GM19035 (cell line): ENCODE measurements at regions not wholly inside any gene's neighbourhood (a gene's known extent, or its start where the extent isn't known, plus 50 kb on each side); places are given as distances from the start of the nearest gene placed in this dataset.
"Not testable (repeated sequence)": the region's sequence is repeated elsewhere in the genome, so short reads cannot be mapped to it uniquely, and the experiment has no call there.

ENCODE experiments used
- ATAC-seq: cut with Tn5 transposase; IDR thresholded peaks from one replicate; pipeline ENCODE4 v1.9.1; 2021; ENCODE audit not compliant: unreplicated experiment

DNA sequence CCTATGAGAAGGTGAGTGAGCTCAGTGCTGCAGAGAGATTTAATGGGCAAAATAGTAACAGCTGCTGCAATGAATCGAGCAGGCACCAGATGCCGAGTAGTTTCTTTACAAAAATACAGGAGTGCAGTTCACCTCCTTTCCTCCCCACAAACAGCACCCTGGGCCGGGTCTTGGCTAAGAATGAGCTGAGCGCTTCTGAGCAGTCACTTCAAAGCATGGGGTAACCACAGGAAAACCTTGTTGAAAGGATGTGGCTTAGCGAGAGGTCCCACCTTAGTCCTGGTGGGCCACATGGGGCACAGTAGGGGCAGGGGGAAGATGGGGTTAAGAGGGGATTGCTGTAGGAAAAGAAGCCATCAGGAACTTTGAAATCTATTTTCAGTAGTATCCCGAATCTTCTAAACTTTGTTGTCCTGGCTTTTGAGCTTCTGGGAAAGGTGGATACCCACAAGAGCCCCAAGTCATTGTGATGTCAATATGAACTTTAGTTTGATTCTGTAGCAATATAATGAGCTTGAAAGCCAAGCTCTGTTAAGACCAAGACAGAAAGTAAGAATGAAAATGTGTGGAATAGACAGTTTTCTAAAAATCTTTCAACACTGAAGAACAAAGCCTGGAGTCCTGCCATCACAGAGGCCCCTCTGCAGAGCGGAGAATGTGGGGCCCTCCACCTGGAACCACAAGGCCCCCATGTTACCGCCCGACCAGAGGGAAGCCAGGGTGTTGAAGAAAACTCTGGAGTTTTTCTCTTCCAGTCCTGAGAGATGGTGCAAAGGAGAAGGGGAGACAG is 101.0 kb upstream of the ZNF236 start:
- no peak for ATAC-seq

DNA sequence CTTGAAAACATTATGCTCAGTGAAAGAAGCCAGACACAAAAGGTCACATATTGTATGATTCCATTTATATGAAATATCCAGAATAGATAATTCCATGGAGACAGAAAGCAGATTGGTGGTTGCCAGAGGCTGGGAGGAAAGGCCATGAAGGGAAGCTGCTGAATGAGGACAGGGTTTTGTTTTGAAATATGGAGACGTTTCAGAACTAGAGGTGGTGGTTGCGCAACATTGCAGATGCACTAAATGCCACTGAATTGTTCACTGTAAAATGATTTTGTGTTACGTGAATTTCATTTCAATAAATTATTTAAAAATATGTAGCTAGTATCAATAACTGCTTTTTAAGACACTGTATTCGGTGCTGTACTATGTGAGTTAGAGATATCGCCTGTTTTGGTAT is 101.7 kb upstream of the ZNF236 start:
- ATAC-seq: no peak

DNA sequence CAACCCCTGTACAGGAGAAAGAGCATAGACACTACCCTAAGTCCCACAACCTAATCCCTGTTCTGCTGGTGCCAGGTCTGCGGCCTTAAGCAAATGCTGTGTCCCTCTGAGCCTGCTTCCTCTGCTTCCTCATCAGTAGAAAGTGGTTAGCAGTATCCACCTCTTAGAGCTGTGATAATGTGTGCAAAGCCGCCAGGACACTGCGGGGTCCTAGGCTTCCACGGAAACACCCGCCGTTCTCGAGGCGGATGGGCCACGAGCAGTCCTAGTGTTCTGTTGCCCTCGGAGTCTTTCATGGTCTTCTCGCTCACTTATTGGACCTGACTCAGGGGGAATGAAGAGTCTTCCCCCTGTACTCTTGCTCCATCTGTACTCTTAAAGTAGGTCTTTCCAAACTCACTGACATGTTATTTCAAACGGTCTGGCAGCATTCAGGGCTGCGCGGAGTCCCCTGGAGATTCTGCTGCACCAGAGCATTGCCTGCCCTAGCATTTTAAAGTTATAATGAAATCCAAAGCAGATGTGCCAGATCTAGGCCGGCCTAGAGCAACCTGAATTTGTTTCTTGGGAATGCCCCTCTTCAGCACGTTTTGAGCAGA is 107.2 kb upstream of the ZNF236 start:
- ATAC-seq: no peak

DNA sequence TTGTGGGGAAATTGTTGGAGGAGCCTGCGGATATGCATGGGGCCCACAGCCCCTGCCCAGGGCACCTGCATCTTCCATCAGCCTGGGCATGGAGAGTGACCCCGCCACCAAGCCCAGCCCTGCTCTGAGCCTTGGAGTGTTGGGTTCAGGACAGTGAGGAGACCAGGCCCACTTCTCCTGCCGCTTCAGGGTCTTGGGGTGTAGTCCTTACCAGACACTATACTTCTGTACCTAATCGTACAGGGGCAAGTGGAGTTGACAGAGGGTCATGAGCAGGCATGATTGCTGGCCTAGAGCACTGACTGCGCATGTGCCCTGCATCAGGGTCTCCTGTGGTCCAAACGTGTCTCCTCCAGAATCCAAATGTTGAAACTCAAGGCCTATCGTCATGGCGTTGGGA is 108.9 kb upstream of the ZNF236 start:
- ATAC-seq: no peak

DNA sequence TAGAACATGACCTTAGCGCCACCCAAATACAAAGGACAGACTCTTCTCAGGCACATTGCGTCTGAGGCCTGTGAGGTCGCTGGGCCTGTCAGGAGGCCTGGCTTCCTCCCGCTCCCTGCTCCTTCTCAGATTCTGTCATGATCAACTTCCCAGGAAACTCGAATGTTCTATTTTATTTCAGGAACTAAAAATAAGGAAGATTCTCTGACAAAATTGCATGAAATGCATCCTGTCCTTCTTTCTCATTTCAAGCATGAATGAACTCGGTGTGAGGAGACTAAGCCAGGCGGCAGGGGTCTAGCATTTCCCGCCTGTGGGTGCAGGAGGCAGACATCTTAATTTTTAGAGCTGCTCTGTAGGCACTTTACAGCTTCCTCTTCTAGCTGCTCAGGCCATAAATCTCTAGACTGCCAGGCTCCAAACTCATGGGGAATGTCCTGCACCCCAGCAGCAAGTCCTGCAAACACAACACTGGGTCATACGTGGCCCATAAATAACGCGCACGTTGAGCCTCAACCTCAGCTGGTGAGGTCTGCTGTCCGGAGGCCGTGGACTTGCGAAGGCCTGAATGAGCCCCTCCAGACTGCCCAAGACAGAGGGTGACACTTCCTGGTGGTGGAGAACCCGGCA is 109.7 kb upstream of the ZNF236 start:
- no peak for ATAC-seq

DNA sequence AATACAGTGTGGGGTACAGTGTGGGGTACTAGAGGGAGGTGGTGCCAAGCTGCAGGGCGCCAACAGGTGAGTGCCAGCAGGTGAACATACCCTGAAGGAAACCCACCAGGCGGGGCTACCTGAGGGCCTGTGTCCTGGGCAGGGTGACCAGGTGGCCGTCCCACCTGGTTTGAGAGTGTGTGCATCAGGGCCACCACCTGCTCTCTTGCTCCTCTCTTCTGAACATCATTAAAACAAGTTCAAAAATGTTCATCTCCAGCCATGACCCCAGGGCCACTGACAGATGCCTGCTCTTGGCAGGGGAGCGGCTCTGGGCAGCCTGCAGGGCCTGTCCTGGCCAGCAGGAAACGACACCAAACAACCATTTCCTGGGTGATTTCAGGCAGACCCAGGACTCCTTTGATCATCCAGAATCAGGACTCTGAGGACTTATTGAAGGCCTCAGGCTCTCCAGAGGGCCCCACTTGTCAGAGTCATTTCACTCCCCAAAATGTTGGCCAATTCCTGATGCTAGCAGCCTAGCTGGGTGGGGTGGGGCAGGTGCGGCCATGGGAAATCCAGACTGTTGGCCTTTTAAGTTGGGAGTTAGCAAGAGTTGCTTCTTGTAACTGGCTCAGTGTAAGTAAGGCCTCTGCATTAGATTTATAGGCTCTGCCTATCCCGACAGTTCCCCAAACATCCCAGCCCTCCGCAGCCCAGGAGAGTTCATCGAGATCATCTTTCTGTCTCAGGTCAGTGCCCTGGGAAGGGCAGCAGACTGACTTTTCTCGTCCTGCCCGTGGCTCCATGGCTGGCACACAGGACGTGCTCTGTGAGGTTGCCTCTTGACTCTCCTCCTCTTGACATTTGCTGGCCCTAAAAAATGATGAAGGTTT is 111.5 kb upstream of the ZNF236 start:
- no peak for ATAC-seq

DNA sequence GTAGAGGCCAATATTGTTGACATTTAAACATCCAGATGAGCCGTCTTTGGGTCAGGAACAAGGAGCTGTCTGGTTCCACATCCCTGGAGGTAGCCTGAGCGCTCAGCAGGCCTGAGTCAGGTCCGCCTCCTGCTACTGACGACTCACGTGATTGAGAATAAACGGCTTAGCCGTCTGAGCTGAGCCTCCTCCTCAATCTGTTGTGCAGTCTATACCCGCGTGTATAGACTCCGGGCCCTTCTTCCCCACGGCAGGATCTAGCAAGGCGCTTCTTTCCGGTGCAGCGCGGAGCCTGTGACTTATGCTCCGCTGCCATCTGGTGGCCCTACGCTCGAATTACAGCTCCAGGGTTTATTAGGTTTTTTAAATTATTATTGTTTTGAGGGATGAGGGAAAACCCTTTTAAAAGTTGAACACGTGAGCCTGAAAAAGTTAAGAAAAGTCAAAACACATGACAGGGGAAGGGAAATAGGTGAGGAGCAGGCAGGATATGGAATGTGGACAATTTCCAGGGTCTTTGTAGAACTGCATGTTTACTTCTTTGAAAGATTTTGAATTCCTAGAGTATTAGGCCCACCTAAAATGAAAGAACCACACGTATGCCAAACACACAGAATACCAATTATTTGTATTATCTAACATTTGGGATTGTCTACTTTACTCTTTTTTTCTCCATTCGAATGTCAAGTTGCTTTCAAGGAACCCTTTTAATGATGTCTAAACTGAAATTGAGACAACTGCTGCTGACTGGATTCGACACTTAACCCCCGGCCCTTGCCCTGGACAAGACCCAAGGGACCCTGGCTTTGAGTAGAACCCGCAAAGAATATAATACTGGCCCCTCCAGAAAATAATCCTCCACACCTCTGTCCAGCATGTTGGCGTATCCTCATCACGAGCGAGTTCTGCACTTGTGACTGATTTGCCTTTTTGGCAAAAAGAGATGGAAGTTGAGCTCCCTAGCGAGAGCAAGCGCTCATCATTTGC is 112.4 kb upstream of the ZNF236 start:
- ATAC-seq: peak; percentile 85

DNA sequence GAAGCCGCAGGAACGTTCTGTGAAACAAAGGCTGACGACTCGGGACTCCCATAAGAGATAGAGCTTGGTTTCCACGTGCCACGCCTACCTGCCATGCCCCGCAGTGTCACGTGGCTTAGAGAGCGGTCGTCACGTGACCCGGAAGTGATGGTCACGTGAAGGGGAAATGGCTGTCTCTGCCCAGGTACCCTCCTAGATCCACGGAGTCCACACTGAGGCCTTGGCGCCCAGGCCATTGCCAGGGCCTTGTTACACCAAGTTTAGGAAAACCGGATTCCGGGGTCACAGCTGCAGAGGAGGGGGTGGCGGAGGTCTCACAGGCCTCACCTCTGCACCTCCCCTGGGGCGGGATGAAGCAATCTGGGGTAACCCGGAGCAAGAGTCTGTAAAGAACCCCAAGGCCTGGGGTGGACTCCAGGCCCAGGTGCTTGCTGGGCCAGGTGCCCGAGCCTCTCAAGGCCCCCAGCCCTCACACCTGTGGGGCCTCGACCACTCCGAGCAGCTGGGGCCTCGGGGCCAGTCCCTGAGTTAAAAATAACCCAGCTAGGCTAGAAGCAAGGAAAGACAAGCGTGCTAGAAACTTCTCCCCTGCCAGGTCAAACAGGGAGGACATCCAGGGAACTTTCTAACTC is 113.5 kb upstream of the ZNF236 start:
- no peak for ATAC-seq

DNA sequence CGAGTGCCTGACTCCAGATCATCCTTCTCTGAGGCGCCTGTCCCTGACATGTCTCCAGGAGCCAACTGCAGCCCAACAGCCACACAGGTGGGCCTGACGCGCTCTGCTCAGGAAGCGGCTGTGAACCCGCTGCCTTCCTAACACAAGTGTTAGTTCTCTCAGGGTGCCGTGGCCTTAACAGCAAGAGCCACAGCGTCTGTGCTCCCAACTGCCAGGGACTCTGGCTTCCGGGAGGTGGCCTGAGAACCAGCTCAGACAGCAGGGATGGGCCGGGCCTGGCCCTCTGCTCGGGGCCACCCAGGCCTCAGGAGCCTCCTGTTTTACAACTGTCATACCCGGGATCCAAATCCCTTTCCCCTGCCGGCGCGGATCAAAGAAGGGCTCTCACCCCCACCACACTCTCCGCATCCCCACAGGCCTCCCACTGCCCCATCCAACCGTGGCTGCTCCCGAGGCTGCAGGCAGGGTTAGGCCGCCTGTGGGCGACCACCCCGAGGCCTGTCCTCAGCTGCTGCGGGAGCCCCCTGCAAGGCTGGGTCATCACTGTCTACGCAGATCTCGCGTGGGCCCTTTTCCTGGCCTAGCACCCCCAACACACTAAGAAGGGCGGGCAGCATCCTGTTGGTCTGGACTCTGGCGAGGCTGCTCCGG is 114.2 kb upstream of the ZNF236 start:
- ATAC-seq: no peak

DNA sequence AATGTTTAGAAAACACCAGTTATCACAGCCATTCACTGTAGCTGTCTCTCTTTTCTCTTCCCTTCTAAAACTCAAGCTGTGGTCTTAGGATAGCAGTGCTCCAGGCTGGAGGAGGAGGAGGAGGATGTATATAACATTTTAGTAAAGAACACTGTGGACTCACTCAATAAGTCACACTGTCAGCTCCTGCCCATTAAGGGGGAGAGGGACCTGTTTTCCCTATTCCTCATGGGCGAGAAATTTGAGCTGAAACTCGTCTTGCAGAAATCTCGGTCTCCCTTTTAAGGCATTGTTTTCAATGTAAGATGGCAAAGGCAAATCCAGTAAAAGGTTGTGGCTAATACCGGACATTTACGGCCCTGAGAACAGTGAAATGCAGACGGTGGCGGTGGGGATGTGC is 114.8 kb upstream of the ZNF236 start:
- no peak for ATAC-seq

DNA sequence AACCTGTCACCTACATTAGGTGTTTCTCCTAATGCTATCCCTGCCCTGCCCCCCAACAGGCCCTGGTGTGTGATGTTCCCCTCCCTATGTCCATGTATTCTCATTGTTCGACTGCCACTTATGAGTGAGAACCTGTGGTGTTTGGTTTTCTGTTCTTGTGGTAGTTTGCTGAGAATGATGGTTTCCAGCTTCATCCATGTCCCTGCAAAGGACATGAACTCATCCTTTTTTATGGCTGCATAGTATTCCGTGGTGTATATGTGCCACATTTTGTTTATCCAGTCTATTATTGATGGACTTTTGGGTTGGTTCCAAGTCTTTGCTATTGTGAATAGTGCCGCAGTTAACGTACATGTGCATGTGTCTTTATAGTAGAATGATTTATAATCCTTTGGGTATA is 117.8 kb upstream of the ZNF236 start:
- not testable (repeated sequence) for ATAC-seq

DNA sequence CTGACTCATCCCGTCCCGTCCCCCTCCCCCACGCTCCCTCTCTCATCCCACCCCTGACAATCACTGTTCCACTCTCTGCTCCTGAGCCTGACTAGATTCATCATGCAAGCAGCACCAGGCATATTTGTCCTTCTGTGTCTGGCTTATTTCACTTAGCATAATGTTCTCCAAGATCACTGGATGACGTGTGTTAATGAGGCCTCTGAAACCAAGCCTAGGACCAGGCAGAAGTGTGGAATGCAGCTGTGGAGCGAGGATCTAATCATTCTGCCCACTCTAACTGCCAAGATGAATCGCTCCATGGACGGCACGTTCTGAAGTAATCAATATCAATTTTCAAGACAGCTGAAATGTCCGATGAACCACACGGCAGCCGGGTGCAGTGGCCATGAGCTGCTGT is 122.4 kb upstream of the ZNF236 start:
- ATAC-seq: no peak

DNA sequence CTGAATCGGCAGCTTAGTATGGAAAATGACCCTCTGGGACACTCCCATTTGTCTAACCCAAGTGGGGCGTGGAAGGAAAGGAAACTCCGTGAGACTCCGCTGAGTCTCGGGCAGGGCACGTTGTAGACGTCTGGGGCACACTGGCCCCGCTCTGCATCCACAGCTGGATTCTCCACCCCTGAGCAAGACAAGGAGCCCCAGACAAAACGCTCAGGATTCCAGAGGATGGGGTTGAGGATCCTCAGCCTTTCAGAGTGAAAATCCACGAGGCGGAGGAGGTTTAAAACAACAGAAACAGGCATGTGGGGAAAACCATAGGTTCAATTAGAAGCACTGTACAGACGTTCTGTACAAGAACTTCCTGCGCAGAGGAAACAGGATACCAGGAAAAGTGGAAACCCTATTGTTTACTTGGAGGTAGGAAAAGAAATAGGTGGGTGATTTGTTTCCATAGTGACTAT is 124.9 kb upstream of the ZNF236 start:
- ATAC-seq: no peak

DNA sequence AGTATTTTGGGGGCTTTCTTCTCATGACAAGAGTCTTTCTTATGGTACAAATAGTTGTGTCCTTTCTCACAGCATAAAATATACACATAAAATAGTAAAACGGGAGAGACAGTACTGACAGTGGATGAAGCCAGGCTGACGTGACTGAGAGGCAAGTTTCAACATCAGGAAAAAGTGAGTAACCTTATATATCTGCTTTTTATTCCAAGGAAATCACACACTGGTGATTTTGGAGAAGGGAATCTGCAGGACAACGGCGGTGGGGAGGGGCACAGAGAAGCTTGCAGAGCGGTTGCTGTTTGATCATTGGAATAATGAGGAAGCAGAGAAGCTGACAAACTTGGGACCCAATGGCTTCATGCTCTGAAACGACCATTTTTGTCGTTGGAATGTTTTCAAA is 130.6 kb upstream of the ZNF236 start:
- ATAC-seq: no peak

DNA sequence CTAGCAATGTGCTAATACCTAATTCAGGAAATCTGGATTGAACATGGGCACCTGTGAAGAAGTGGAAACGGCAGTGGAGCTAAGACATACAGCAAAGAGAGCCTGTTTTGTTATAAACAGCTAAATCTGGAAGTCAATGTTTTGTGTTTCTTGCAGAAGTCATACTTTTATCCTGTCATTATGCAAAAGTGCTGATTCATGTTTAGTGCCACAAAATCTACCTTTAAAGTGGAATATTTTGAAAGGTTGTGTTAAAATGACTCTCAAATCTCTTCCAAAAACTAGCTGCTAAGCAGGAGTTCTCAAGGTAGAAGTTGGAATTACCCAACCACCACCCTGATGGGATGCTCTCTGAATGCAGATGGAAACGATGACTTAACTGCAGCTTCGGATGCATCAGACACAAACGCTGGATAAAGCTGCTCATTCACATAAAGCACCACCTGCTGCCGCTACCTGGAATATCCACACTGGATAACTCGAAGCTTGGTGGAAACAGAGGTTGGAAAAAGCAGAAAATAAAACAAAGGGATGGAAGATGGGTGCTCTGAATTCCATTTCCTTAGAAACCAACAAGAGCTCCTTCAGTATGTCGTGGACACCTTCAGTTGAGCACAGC is 132.6 kb upstream of the ZNF236 start:
- no peak for ATAC-seq

DNA sequence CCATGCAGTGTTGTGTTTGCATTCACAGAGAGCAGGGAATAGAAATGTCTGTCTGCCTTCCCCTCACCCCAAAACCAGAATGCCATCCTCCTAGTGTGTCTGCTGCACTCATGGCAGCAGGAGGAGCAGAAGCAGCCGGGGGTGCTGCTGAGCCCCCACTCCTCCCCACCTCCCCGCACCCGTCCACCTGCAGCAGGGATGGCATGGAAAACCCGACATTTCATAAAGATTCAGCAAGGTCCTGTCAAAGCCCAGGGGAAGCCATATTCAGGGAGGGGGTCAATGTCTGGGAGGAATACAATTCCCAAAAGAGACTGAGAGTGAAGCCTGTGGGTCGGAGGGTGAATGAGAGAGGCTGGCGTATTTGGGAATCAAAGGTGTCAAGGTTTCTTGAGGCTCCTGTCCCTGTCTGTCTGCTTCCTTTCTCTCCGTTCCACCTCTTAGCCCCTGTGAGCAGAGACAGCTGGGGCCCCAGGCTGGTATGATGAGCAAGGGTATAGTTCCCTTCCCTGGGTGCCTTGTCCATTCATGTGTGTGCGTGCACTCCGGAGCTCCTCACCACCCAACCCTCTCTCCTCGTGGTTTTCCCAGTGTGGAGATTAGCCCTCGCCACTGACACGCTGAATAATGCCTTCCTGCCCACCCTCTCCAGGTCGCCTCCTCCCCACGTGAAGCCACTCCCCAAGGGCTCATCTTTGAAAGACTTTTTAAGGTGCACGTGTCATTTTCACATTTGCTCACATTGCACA is 133.5 kb upstream of the ZNF236 start:
- no peak for ATAC-seq

DNA sequence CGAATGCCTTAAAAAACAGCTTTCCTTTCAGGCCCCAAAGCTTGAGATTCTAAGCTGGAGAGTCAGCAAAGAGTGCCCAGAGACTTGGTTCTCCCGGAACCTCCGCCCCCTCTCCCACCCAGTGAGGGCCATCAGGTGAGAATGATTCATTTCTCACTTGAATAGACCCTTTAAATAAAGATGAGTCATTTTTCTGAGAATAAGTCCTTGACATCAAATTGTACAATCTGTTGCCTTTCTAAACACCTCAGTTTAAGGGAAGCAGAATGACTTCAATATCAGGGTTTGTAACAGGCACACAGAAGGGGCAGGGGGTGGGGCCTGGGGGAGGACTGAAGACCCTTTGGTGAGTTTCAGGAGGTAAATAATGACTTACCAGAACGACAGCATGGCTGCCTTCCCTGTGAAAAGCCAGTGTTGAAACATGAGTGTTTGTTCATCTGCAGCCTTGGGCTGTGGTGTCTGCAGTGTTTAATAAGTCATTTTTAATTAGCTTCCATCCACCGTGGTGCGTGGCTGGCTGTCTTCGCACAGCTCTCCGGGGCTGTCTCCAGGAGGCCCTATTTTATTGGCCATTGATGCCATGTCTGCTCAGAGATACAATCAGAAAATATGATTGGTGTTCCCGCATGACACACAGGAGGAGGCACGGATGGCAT is 134.9 kb upstream of the ZNF236 start:
- ATAC-seq: no peak
